A673 (cell line): ENCODE measurements at regions not wholly inside any gene's neighbourhood (a gene's known extent, or its start where the extent isn't known, plus 50 kb on each side); places are given as distances from the start of the nearest gene placed in this dataset.

Source experiments
- BruUV-seq: library from RNA; stranded (reverse); fragments of 400-500 nt; replicated peaks from 2 replicates; lab custom pipeline; 2021; lab: Mats Ljungman, UMichigan
- CTCF ChIA-PET: fragments of 300-600 bp; sonication (Branson Sonifier 250); formaldehyde crosslinking; loops from one replicate; lab custom pipeline; 2022; ENCODE audit warnings: antibody characterized with exemption; lab: Charles Lee
- POLR2A ChIA-PET: fragments of 300-600 bp; sonication (Branson Sonifier 250); formaldehyde crosslinking; loops from one replicate; lab custom pipeline; 2022; ENCODE audit warnings: antibody characterized with exemption; ENCODE audit not compliant: low non-redundant PET; lab: Charles Lee
- DNase-seq: peaks from one replicate; pipeline ENCODE4 v3.0.0-alpha.2; 2015; ENCODE audit warnings: low spot score
- H3K27ac ChIP-seq: fragments of 200-600 bp; sonication (generic); 2 replicates; pipeline ENCODE4 v1.5.1; 2016; ENCODE audit warnings: mixed run types, low read depth, mild to moderate bottlenecking, mixed read lengths, antibody characterized with exemption, low read length; ENCODE audit not compliant: poor library complexity, severe bottlenecking
- H3K27me3 ChIP-seq: fragments of 200-600 bp; sonication (generic); replicated peaks from 2 replicates; pipeline ENCODE4 v1.6.1; 2017; ENCODE audit warnings: mixed run types, low read depth, mild to moderate bottlenecking, mixed read lengths, antibody characterized with exemption, low read length; ENCODE audit not compliant: insufficient read depth, poor library complexity
- H3K36me3 ChIP-seq: fragments of 200-600 bp; sonication (generic); 2 replicates; pipeline ENCODE4 v1.6.1; 2016; ENCODE audit warnings: mixed run types, mild to moderate bottlenecking, mixed read lengths, antibody characterized with exemption, low read length; ENCODE audit not compliant: insufficient read depth, poor library complexity, severe bottlenecking
- H3K4me1 ChIP-seq: fragments of 200-600 bp; sonication (generic); 2 replicates; pipeline ENCODE4 v1.6.1; 2017; ENCODE audit warnings: mixed run types, mild to moderate bottlenecking, mixed read lengths, antibody characterized with exemption, low read length; ENCODE audit not compliant: insufficient read depth, poor library complexity, severe bottlenecking
- H3K4me3 ChIP-seq: fragments of 200-600 bp; sonication (generic); 2 replicates; pipeline ENCODE4 v1.5.1; 2016; ENCODE audit warnings: low read depth, mixed run types, mild to moderate bottlenecking, mixed read lengths, low read length; ENCODE audit not compliant: poor library complexity, severe bottlenecking
- H3K9me3 ChIP-seq: fragments of 200-600 bp; sonication (generic); 2 replicates; pipeline ENCODE4 v1.6.1; 2016; ENCODE audit warnings: mixed run types, low read depth, mild to moderate bottlenecking, mixed read lengths, antibody characterized with exemption, low read length; ENCODE audit not compliant: poor library complexity, severe bottlenecking
- EZH2 ChIP-seq: fragments of 200-600 bp; sonication (generic); IDR thresholded peaks from 2 replicates; pipeline ENCODE4 v1.6.1; 2017; ENCODE audit warnings: borderline replicate concordance, low read depth, mild to moderate bottlenecking, mixed read lengths, antibody characterized with exemption, low read length; ENCODE audit not compliant: poor library complexity, severe bottlenecking
- intact Hi-C: fragments of 100-400 bp; cut with micrococcal nuclease; formaldehyde crosslinking; loops from one replicate; pipeline ENCODE4 v1.10.0; 2022; ENCODE audit not compliant: unreplicated experiment
- TF ChIP-seq, protein P1 (sequence below): fragments of 300-800, 200-600 bp; sonication (generic); conservative IDR thresholded peaks from 2 replicates; pipeline ENCODE4 v1.5.1; 2017; ENCODE audit warnings: low read depth, mild to moderate bottlenecking, antibody characterized with exemption, low read length, moderate library complexity, mixed read lengths

DNA sequence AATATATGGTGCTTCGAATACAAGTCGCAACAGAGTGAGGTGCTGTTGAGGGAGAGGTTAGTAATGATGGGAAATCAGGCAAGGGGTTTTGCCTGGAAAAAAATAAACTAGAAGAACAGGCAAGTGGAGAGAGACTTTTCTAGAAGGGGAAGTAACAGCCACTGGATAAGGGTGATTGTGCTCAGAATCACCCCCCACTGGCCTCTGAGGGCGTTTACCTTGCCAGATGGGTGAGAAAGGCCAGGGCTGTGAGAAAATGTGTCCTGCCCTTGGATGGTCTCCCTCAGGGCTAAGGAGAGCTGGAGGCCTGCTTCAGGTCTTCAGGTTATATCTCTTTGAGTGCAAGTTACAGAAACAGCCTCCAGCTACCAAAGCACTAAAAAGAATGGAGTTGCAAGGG lies 151.8 kb downstream of the MEX3B start:
- ChIA-PET CTCF (no interaction called here), POLR2A (no interaction called here)
- Histone ChIP-seq H3K9me3 (no peaks in the 10 kb centered on the region), H3K27me3 (no peaks in the 10 kb centered on the region), H3K27ac (no peak overlapping the region), H3K36me3 (no peaks in the 10 kb centered on the region), H3K4me1 (no peaks in the 10 kb centered on the region), H3K4me3 (no peak overlapping the region)
- intact Hi-C loops: no loop called here
- BruUV-seq: no TSS peak
- TF ChIP-seq, protein P1, sequence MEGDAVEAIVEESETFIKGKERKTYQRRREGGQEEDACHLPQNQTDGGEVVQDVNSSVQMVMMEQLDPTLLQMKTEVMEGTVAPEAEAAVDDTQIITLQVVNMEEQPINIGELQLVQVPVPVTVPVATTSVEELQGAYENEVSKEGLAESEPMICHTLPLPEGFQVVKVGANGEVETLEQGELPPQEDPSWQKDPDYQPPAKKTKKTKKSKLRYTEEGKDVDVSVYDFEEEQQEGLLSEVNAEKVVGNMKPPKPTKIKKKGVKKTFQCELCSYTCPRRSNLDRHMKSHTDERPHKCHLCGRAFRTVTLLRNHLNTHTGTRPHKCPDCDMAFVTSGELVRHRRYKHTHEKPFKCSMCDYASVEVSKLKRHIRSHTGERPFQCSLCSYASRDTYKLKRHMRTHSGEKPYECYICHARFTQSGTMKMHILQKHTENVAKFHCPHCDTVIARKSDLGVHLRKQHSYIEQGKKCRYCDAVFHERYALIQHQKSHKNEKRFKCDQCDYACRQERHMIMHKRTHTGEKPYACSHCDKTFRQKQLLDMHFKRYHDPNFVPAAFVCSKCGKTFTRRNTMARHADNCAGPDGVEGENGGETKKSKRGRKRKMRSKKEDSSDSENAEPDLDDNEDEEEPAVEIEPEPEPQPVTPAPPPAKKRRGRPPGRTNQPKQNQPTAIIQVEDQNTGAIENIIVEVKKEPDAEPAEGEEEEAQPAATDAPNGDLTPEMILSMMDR: no peak
- TF ChIP-seq EZH2: no peak
- DNase-seq: no peak

DNA sequence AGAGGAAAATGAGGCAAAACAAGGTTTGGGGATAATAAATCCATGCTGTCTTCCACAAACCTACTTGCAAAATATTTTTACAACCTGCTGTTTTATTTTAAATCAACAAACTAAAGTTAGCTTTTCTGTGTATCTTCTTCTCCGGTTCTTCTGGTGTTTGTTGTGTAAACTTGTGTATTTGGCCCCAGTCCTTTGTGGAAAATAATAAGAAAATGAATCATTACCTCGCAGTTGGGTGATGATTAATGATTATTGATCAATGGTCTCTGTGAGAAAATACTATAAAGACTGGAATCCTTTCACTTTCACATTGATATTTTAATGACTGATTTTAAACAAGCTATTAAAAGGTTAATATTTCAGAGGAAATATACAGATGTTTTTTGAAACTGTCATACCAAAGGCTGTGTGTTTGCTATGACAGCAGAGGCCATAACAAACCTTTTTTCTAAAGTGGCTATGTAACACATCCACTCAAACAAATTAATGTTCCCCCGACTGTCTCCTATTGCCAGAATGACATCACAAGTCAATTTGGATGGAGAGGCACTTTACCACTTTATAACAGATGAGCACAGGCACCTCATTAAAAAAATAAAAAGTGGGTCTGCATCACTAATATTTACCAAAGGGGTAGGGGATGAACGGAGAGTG lies 152.5 kb downstream of the MEX3B start:
- H3K27ac ChIP-seq: no peak overlapping the region
- BruUV-seq: no TSS peak
- no peak for TF ChIP-seq EZH2
- TF ChIP-seq, protein P1: no peak
- no peak for DNase-seq
- H3K9me3 ChIP-seq: no peaks in the 10 kb centered on the region
- intact Hi-C loops: no loop called here
- no peaks in the 10 kb centered on the region for H3K27me3 ChIP-seq
- no peaks in the 10 kb centered on the region for H3K4me1 ChIP-seq
- ChIA-PET POLR2A (no interaction called here), CTCF (no interaction called here)
- no peaks in the 10 kb centered on the region for H3K36me3 ChIP-seq
- H3K4me3 ChIP-seq: no peak overlapping the region

- Histone ChIP-seq H3K27me3 (no peaks in the 10 kb centered on the region), H3K36me3 (no peaks in the 10 kb centered on the region), H3K4me3 (no peak overlapping the region), H3K4me1 (no peaks in the 10 kb centered on the region), H3K9me3 (no peaks in the 10 kb centered on the region), H3K27ac (no peak overlapping the region)
- TF ChIP-seq, protein P1: no peak
- no peak for TF ChIP-seq EZH2
- ChIA-PET CTCF (no interaction called here), POLR2A (no interaction called here)
- no TSS peak for BruUV-seq
- intact Hi-C loops: no loop called here
- no peak for DNase-seq
These were observed 155.3 kb downstream of the MEX3B start for GRCh38 chr15:81890496-81890895.
